Liver (tissue), 8 donors: ENCODE measurements at regions not wholly inside any gene's neighbourhood (a gene's known extent, or its start where the extent isn't known, plus 50 kb on each side); places are given as distances from the start of the nearest gene placed in this dataset.

Experiments
- DNase-seq: peaks from one replicate; pipeline ENCODE4 v3.0.0-alpha.2; 2017; ENCODE audit warnings: low spot score
- H3K27ac ChIP-seq, 2 donors: one replicate each; pipeline ENCODE4 v1.7.0; 2013; ENCODE audit warnings: inconsistent platforms in 2 of 2, low read length in 2 of 2, control low read depth in 1 of 2, low read depth in 1 of 2, mild to moderate bottlenecking in 1 of 2
- H3K27me3 ChIP-seq, 4 donors: one replicate each; pipeline versions ENCODE4 v1.6.1 to v1.7.0; 2013; ENCODE audit warnings: low read length in 3 of 4, inconsistent platforms in 1 of 4, mild to moderate bottlenecking in 1 of 4, moderate library complexity in 1 of 4; ENCODE audit not compliant: control insufficient read depth in 4 of 4, insufficient read depth in 4 of 4
- H3K36me3 ChIP-seq, 4 donors: one replicate each; pipeline versions ENCODE4 v1.6.1 to v1.7.0; 2013; ENCODE audit warnings: low read length in 3 of 4, mild to moderate bottlenecking in 3 of 4, low read depth in 1 of 4, moderate library complexity in 1 of 4; ENCODE audit not compliant: control insufficient read depth in 4 of 4, insufficient read depth in 3 of 4
- H3K4me1 ChIP-seq, 4 donors: one replicate each; pipeline versions ENCODE4 v1.6.1 to v1.7.0; 2013; ENCODE audit warnings: low read length in 3 of 4, mild to moderate bottlenecking in 3 of 4, moderate library complexity in 1 of 4; ENCODE audit not compliant: control insufficient read depth in 4 of 4, insufficient read depth in 4 of 4
- H3K4me3 ChIP-seq, 3 donors: one replicate each; pipeline versions ENCODE4 v1.6.1 to v1.7.0; 2013; ENCODE audit warnings: low read length in 3 of 3, control low read depth in 1 of 3, low read depth in 1 of 3, mild to moderate bottlenecking in 1 of 3
- H3K9ac ChIP-seq, 2 donors: one replicate each; pipeline ENCODE4 v1.7.0; 2013; ENCODE audit warnings: low read length in 2 of 2, mild to moderate bottlenecking in 2 of 2, moderate library complexity in 2 of 2, control low read depth in 1 of 2, low read depth in 1 of 2
- H3K9me3 ChIP-seq, 4 donors: one replicate each; pipeline versions ENCODE4 v1.6.1 to v1.7.0; 2013; ENCODE audit warnings: low read length in 3 of 4; ENCODE audit not compliant: control insufficient read depth in 4 of 4
- FOXA1 ChIP-seq: IDR thresholded peaks from 2 replicates; pipeline ENCODE4 v1.6.1; 2016; ENCODE audit warnings: antibody characterized with exemption
- FOXA2 ChIP-seq: IDR thresholded peaks from 2 replicates; pipeline ENCODE4 v1.6.1; 2016; ENCODE audit warnings: antibody characterized with exemption
- GABPA ChIP-seq, 2 donors: IDR thresholded peaks in 1 of 2; conservative IDR thresholded peaks in 1 of 2; 2 replicates each; pipeline ENCODE4 v1.6.1; 2016; ENCODE audit warnings: antibody characterized with exemption in 2 of 2, mild to moderate bottlenecking in 1 of 2, moderate library complexity in 1 of 2
- HNF4A ChIP-seq, 2 donors: conservative IDR thresholded peaks; 2 replicates each; pipeline ENCODE4 v1.6.1; 2016; ENCODE audit warnings: antibody characterized with exemption in 2 of 2, mild to moderate bottlenecking in 2 of 2
- HNF4G ChIP-seq: IDR thresholded peaks from 2 replicates; pipeline ENCODE4 v1.6.1; 2016; ENCODE audit warnings: antibody characterized with exemption
- JUND ChIP-seq, 2 donors: IDR thresholded peaks; 2 replicates each; pipeline ENCODE4 v1.6.1; 2016; ENCODE audit warnings: antibody characterized with exemption in 2 of 2
- NR2F2 ChIP-seq: IDR thresholded peaks from 2 replicates; pipeline ENCODE4 v1.6.1; 2016; ENCODE audit warnings: antibody characterized with exemption
- RAD21 ChIP-seq, 2 donors: IDR thresholded peaks; 2 replicates each; pipeline ENCODE4 v1.6.1; 2016; ENCODE audit warnings: antibody characterized with exemption in 2 of 2, mild to moderate bottlenecking in 2 of 2
- RXRA ChIP-seq, 2 donors: IDR thresholded peaks; 2 replicates each; pipeline ENCODE4 v1.6.1; 2017 to 2018; ENCODE audit warnings: antibody characterized with exemption in 2 of 2, mild to moderate bottlenecking in 1 of 2
- SP1 ChIP-seq: IDR thresholded peaks from 2 replicates; pipeline ENCODE4 v1.6.1; 2018; ENCODE audit warnings: antibody characterized with exemption, mild to moderate bottlenecking
- TAF1 ChIP-seq: conservative IDR thresholded peaks from 2 replicates; pipeline ENCODE4 v1.6.1; 2016; ENCODE audit warnings: antibody characterized with exemption, mild to moderate bottlenecking
- YY1 ChIP-seq: IDR thresholded peaks from 2 replicates; pipeline ENCODE4 v1.6.1; 2016; ENCODE audit warnings: antibody characterized with exemption, mild to moderate bottlenecking
- WGBS: extraction: QIAGEN DNeasy Blood & Tissue Kit; methylation state at CpG from one replicate; pipeline ENCODE4 v1.1.7; 2013; 5-methylcytosine and 5-hydroxymethylcytosine counted together
- TF ChIP-seq, protein P1 (sequence below): fragments of 150-350 bp; IDR thresholded peaks from 2 replicates; pipeline ENCODE4 v1.5.1; 2017; ENCODE audit warnings: improper control_type of control experiment, low read depth, low read length; ENCODE audit not compliant: missing input control
- TF ChIP-seq, protein P2 (sequence below): IDR thresholded peaks from 2 replicates; pipeline ENCODE4 v1.6.1; 2016; ENCODE audit warnings: antibody characterized with exemption, mild to moderate bottlenecking
- TF ChIP-seq, protein P3 (sequence below): IDR thresholded peaks from 2 replicates; pipeline ENCODE4 v1.6.1; 2016; ENCODE audit warnings: antibody characterized with exemption
- donor health status: healthy.
- donor health status: healthy.
- donor health status: healthy.
- donor health status: healthy.
- donor health status: healthy.

DNA sequence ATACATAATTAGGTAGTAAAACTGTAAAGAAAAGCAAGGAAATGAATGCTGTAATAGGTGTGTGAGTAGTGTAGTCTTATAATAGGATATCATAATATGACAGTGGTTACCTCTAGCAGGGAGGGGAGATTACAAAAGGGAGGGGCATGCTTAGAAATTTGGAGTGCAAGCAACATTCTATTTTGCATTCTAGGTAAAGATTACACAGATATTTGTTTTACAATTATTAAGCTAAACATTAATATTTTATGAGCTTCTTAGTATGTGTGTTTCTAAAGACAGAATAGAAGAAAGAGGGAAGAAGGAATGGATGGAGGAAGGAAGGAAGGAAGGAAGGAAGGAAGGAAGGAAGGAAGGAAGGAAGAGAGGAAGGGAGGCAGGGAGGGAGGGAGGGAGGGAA is 177.9 kb downstream of the PAX3 start:
- Histone ChIP-seq H3K27me3 (no peaks in the 10 kb centered on the region), H3K9me3 (no peaks in the 10 kb centered on the region), H3K27ac (no peak overlapping the region), H3K4me3 (no peak overlapping the region), H3K36me3 (no peaks in the 10 kb centered on the region), H3K4me1 (no peaks in the 10 kb centered on the region), H3K9ac (no peak overlapping the region)
- no peak for DNase-seq
- TF ChIP-seq SP1 = no peak
- TF ChIP-seq HNF4A (conservative IDR thresholded peaks at IDR 0.05) = no peak
- TF ChIP-seq, protein P1, sequence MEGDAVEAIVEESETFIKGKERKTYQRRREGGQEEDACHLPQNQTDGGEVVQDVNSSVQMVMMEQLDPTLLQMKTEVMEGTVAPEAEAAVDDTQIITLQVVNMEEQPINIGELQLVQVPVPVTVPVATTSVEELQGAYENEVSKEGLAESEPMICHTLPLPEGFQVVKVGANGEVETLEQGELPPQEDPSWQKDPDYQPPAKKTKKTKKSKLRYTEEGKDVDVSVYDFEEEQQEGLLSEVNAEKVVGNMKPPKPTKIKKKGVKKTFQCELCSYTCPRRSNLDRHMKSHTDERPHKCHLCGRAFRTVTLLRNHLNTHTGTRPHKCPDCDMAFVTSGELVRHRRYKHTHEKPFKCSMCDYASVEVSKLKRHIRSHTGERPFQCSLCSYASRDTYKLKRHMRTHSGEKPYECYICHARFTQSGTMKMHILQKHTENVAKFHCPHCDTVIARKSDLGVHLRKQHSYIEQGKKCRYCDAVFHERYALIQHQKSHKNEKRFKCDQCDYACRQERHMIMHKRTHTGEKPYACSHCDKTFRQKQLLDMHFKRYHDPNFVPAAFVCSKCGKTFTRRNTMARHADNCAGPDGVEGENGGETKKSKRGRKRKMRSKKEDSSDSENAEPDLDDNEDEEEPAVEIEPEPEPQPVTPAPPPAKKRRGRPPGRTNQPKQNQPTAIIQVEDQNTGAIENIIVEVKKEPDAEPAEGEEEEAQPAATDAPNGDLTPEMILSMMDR = no peak
- no peak for TF ChIP-seq RXRA (IDR thresholded peaks at IDR 0.05)
- no peak for TF ChIP-seq FOXA1
- TF ChIP-seq JUND (IDR thresholded peaks at IDR 0.05) = no peak

DNA sequence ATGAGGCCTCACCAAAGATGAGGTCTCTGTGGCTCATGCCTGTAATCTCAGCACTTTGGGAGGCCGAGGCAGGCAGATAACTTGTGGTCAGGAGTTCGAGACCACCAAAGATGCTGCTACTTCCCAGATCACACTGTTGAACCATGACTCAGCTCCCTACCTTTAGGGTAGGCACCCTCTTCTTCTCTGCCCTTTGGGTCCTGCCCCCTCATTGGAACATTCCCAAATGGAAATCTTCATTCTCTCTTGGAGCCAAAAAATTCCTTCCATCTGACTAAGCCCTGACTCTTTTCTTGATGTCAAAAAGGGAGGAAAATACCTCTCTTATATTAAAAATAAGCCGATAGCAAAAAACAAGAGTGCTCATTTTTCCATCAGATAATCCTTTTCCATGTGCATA is 183.5 kb downstream of the PAX3 start:
- H3K36me3 ChIP-seq = no peaks in the 10 kb centered on the region
- H3K27ac ChIP-seq = no peak overlapping the region
- H3K4me3 ChIP-seq = no peak overlapping the region
- WGBS = 73% methylated on average over 3 of the region's 3 CpGs
- no peak overlapping the region for H3K9ac ChIP-seq
- no peaks in the 10 kb centered on the region for H3K9me3 ChIP-seq
- TF ChIP-seq YY1 (no peak), HNF4G (no peak), NR2F2 (no peak), FOXA2 (no peak), RXRA (IDR thresholded peaks at IDR 0.05) (no peak), HNF4A (conservative IDR thresholded peaks at IDR 0.05) (no peak), RAD21 (IDR thresholded peaks at IDR 0.05) (no peak), GABPA (IDR thresholded peaks at IDR 0.05 in 1 of 2, conservative IDR thresholded peaks at IDR 0.05 in 1 of 2) (no peak), TAF1 (no peak), FOXA1 (no peak), JUND (IDR thresholded peaks at IDR 0.05) (no peak), SP1 (no peak)
- TF ChIP-seq, protein P2, sequence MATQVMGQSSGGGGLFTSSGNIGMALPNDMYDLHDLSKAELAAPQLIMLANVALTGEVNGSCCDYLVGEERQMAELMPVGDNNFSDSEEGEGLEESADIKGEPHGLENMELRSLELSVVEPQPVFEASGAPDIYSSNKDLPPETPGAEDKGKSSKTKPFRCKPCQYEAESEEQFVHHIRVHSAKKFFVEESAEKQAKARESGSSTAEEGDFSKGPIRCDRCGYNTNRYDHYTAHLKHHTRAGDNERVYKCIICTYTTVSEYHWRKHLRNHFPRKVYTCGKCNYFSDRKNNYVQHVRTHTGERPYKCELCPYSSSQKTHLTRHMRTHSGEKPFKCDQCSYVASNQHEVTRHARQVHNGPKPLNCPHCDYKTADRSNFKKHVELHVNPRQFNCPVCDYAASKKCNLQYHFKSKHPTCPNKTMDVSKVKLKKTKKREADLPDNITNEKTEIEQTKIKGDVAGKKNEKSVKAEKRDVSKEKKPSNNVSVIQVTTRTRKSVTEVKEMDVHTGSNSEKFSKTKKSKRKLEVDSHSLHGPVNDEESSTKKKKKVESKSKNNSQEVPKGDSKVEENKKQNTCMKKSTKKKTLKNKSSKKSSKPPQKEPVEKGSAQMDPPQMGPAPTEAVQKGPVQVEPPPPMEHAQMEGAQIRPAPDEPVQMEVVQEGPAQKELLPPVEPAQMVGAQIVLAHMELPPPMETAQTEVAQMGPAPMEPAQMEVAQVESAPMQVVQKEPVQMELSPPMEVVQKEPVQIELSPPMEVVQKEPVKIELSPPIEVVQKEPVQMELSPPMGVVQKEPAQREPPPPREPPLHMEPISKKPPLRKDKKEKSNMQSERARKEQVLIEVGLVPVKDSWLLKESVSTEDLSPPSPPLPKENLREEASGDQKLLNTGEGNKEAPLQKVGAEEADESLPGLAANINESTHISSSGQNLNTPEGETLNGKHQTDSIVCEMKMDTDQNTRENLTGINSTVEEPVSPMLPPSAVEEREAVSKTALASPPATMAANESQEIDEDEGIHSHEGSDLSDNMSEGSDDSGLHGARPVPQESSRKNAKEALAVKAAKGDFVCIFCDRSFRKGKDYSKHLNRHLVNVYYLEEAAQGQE = no peak
- TF ChIP-seq, protein P1 = no peak
- TF ChIP-seq, protein P3, sequence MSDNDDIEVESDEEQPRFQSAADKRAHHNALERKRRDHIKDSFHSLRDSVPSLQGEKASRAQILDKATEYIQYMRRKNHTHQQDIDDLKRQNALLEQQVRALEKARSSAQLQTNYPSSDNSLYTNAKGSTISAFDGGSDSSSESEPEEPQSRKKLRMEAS = no peak
- H3K27me3 ChIP-seq = no peaks in the 10 kb centered on the region
- no peaks in the 10 kb centered on the region for H3K4me1 ChIP-seq
- no peak for DNase-seq
